KMS-11 (cell line): ENCODE measurements at regions not wholly inside any gene's neighbourhood (a gene's known extent, or its start where the extent isn't known, plus 50 kb on each side); places are given as distances from the start of the nearest gene placed in this dataset.

Experiments
- H2AFZ ChIP-seq: fragments of 200-600 bp; sonication (generic); 2 replicates; pipeline ENCODE4 v1.6.1; 2016; ENCODE audit warnings: antibody characterized with exemption, mixed run types, low read depth
- H3K27ac ChIP-seq: fragments of 200-600 bp; sonication (generic); 2 replicates; pipeline ENCODE4 v1.6.1; 2016; ENCODE audit warnings: mild to moderate bottlenecking, mixed run types
- H3K27me3 ChIP-seq: fragments of 200-600 bp; sonication (generic); 2 replicates; pipeline ENCODE4 v1.6.1; 2017; ENCODE audit warnings: mild to moderate bottlenecking, low read depth, mixed run types, moderate library complexity; ENCODE audit not compliant: insufficient read depth
- H3K36me3 ChIP-seq: fragments of 200-600 bp; sonication (generic); 2 replicates; pipeline ENCODE4 v1.6.1; 2017; ENCODE audit warnings: mild to moderate bottlenecking, mixed run types; ENCODE audit not compliant: insufficient read depth
- H3K4me1 ChIP-seq: fragments of 200-600 bp; sonication (generic); 2 replicates; pipeline ENCODE4 v1.6.1; 2016; ENCODE audit warnings: mild to moderate bottlenecking, low read depth, mixed run types; ENCODE audit not compliant: poor library complexity, severe bottlenecking
- H3K4me2 ChIP-seq: fragments of 200-600 bp; sonication (generic); 2 replicates; pipeline ENCODE4 v1.7.0; 2016; ENCODE audit warnings: mild to moderate bottlenecking, mixed run types
- H3K4me3 ChIP-seq: fragments of 200-600 bp; sonication (generic); IDR thresholded peaks from 2 replicates; pipeline ENCODE4 v1.6.1; 2017; ENCODE audit warnings: low read depth, low read length, mixed read lengths; ENCODE audit not compliant: insufficient read depth
- H3K79me2 ChIP-seq: fragments of 200-600 bp; sonication (generic); 2 replicates; pipeline ENCODE4 v1.6.1; 2016; ENCODE audit warnings: low read depth, mixed run types; ENCODE audit not compliant: insufficient read depth
- H3K9ac ChIP-seq: fragments of 200-600 bp; sonication (generic); 2 replicates; pipeline ENCODE4 v1.6.1; 2016; ENCODE audit warnings: mild to moderate bottlenecking, mixed run types
- H4K20me1 ChIP-seq: fragments of 200-600 bp; sonication (generic); 2 replicates; pipeline ENCODE4 v1.6.1; 2016; ENCODE audit warnings: mild to moderate bottlenecking, mixed run types; ENCODE audit not compliant: insufficient read depth
- CTCF ChIP-seq: fragments of 200-600 bp; sonication (generic); conservative IDR thresholded peaks from 2 replicates; pipeline ENCODE4 v1.6.1; 2017; ENCODE audit warnings: low read depth, mild to moderate bottlenecking, antibody characterized with exemption, low read length, moderate library complexity, mixed read lengths

- Histone ChIP-seq H3K27ac (no peak overlapping the region), H3K36me3 (no peaks in the 10 kb centered on the region), H3K4me1 (no peaks in the 10 kb centered on the region), H3K4me3 (no peak overlapping the region), H3K4me2 (no peak overlapping the region), H3K27me3 (no peaks in the 10 kb centered on the region; the same call in 1 of the 2 replicates), H3K9ac (no peak overlapping the region), H4K20me1 (no peaks in the 10 kb centered on the region), H3K79me2 (no peaks in the 10 kb centered on the region), H2AFZ (no peak overlapping the region)
- TF ChIP-seq CTCF, result no peak
These were observed 59.0 kb upstream of the PRR23E start for GRCh38 chr3:127133971-127134370.

- H3K4me2 ChIP-seq, result no peak overlapping the region
- no peaks in the 10 kb centered on the region for H3K4me1 ChIP-seq
- H3K36me3 ChIP-seq, result no peaks in the 10 kb centered on the region
- no peaks in the 10 kb centered on the region for H4K20me1 ChIP-seq
- no peak overlapping the region for H2AFZ ChIP-seq
- no peak overlapping the region for H3K27ac ChIP-seq
- H3K27me3 ChIP-seq, result no peaks in the 10 kb centered on the region; the same call in 1 of the 2 replicates
- no peaks in the 10 kb centered on the region for H3K79me2 ChIP-seq
- H3K4me3 ChIP-seq, result no peak overlapping the region
- TF ChIP-seq CTCF, result no peak
- H3K9ac ChIP-seq, result no peak overlapping the region
These were observed 58.5 kb upstream of the PRR23E start for GRCh38 chr3:127134466-127134865.

GRCh38 chr3:127134887-127135240 lies 58.1 kb upstream of the PRR23E start:
- no peaks in the 10 kb centered on the region for H3K36me3 ChIP-seq
- no peak for TF ChIP-seq CTCF
- no peaks in the 10 kb centered on the region for H3K79me2 ChIP-seq
- H2AFZ ChIP-seq, result no peak overlapping the region
- no peak overlapping the region for H3K4me3 ChIP-seq
- no peak overlapping the region for H3K9ac ChIP-seq
- no peak overlapping the region for H3K4me2 ChIP-seq
- H3K27me3 ChIP-seq, result no peaks in the 10 kb centered on the region; the same call in 1 of the 2 replicates
- no peaks in the 10 kb centered on the region for H4K20me1 ChIP-seq
- no peak overlapping the region for H3K27ac ChIP-seq
- no peaks in the 10 kb centered on the region for H3K4me1 ChIP-seq

- H3K9ac ChIP-seq, result no peak overlapping the region
- H2AFZ ChIP-seq, result no peak overlapping the region
- no peaks in the 10 kb centered on the region; the same call in 1 of the 2 replicates for H3K27me3 ChIP-seq
- no peaks in the 10 kb centered on the region for H3K4me1 ChIP-seq
- H3K36me3 ChIP-seq, result no peaks in the 10 kb centered on the region
- no peak overlapping the region for H3K4me2 ChIP-seq
- no peak overlapping the region for H3K27ac ChIP-seq
- no peak for TF ChIP-seq CTCF
- H3K4me3 ChIP-seq, result no peak overlapping the region
- no peaks in the 10 kb centered on the region for H4K20me1 ChIP-seq
- no peaks in the 10 kb centered on the region for H3K79me2 ChIP-seq
These were observed 57.5 kb upstream of the PRR23E start for GRCh38 chr3:127135241-127136023.
